OCI-LY3 (cell line): ENCODE measurements at regions not wholly inside any gene's neighbourhood (a gene's known extent, or its start where the extent isn't known, plus 50 kb on each side); places are given as distances from the start of the nearest gene placed in this dataset.

Experiments used
- EZH2phosphoT487 ChIP-seq: fragments of 200-600 bp; shearing (Covaris generic); IDR thresholded peaks from 2 replicates; pipeline ENCODE4 v1.6.1; 2018; ENCODE audit warnings: antibody characterized with exemption, mixed run types, low read depth
- TF ChIP-seq, protein P1 (sequence below): fragments of 200-600, 300-600 bp; sonication (generic); IDR thresholded peaks from 2 replicates; pipeline ENCODE4 v1.5.1; 2014; ENCODE audit warnings: antibody characterized with exemption, low read length, low read depth

DNA sequence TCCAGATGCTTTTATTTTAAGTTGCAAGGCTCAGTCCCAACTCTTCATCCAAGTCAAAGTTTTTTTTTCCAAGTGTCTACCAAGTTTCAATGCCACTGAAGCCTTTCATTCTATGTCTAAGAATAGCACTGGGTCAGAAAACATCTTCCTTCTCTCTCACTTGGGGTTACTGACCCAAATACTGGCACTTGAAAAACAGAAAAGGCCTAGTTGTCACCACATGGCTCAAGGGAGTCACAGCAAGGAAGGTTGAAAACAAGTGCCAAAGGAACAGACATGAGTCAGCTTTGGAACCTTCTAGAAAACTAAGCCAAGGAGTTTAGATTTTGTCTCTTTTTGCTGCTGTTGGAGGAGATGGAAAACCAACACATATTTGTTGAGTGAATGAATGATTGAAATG, 146.5 kb downstream of the COPS8 start:
- TF ChIP-seq, protein P1, sequence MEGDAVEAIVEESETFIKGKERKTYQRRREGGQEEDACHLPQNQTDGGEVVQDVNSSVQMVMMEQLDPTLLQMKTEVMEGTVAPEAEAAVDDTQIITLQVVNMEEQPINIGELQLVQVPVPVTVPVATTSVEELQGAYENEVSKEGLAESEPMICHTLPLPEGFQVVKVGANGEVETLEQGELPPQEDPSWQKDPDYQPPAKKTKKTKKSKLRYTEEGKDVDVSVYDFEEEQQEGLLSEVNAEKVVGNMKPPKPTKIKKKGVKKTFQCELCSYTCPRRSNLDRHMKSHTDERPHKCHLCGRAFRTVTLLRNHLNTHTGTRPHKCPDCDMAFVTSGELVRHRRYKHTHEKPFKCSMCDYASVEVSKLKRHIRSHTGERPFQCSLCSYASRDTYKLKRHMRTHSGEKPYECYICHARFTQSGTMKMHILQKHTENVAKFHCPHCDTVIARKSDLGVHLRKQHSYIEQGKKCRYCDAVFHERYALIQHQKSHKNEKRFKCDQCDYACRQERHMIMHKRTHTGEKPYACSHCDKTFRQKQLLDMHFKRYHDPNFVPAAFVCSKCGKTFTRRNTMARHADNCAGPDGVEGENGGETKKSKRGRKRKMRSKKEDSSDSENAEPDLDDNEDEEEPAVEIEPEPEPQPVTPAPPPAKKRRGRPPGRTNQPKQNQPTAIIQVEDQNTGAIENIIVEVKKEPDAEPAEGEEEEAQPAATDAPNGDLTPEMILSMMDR, result no peak
- no peak for TF ChIP-seq EZH2phosphoT487
